ENCODE measurements at regions not wholly inside any gene's neighbourhood (a gene's known extent, or its start where the extent isn't known, plus 50 kb on each side); places are given as distances from the start of the nearest gene placed in this dataset.

DNA sequence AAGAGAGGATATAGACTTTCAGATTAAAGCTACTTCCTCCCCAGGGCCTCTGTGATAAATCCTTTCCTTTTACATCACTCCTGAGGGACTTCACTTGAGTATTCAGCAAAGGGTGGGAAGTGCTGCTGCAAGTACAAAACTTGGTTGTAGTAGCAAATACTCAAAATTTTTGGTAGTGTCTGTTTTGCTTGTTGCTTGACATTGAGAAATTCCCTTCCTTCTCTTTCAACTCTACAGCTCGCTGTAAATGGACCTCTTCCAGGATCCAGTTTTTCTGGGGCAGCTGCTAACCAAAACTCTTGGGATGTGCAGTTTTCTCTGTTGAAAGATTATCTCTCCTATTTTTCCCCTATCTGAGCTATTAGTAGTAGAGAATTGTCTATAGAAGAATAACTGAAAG, 472.0 kb downstream of the CD109 start:
- Histone ChIP-seq H3K9me3 (ENCODE audit: low read length) (no peaks in the 10 kb centered on the region), H3K4me1 (ENCODE audit: insufficient read depth, low read length, poor library complexity, severe bottlenecking) (no peaks in the 10 kb centered on the region), H3K79me2 (ENCODE audit: insufficient read depth, low read depth, low read length) (no peaks in the 10 kb centered on the region), H3K4me2 (ENCODE audit: low read length) (no peak overlapping the region), H3K4me3 (ENCODE audit: low read depth, low read length, poor library complexity, severe bottlenecking) (no peak overlapping the region), H3K36me3 (ENCODE audit: insufficient read depth, low read length) (no peaks in the 10 kb centered on the region), H3K27ac (ENCODE audit: low read depth, low read length, poor library complexity, severe bottlenecking) (no peak overlapping the region), H3K9me2 (ENCODE audit: insufficient read depth, low read length) (no peaks in the 10 kb centered on the region), H2AFZ (ENCODE audit: low read length) (no peak overlapping the region), H4K20me1 (ENCODE audit: insufficient read depth, low read length) (no peaks in the 10 kb centered on the region)
- no peak for DNase-seq (ENCODE audit: low spot score)
- ChIA-PET POLR2A (interaction anchor here (0.6 to 1.1 kb wide), 4 partner anchors 9 to 405 kb away, joined by 3 to 5 read pairs (median 3); no protein-coding TSS in a partner anchor), CTCF (ENCODE audit: unreplicated experiment) (no interaction called here)
- no TSS peak for BruUV-seq (replicated peaks)
- intact Hi-C loops (cut with micrococcal nuclease; ENCODE audit: unreplicated experiment): no loop called here
- TF ChIP-seq, protein P1, sequence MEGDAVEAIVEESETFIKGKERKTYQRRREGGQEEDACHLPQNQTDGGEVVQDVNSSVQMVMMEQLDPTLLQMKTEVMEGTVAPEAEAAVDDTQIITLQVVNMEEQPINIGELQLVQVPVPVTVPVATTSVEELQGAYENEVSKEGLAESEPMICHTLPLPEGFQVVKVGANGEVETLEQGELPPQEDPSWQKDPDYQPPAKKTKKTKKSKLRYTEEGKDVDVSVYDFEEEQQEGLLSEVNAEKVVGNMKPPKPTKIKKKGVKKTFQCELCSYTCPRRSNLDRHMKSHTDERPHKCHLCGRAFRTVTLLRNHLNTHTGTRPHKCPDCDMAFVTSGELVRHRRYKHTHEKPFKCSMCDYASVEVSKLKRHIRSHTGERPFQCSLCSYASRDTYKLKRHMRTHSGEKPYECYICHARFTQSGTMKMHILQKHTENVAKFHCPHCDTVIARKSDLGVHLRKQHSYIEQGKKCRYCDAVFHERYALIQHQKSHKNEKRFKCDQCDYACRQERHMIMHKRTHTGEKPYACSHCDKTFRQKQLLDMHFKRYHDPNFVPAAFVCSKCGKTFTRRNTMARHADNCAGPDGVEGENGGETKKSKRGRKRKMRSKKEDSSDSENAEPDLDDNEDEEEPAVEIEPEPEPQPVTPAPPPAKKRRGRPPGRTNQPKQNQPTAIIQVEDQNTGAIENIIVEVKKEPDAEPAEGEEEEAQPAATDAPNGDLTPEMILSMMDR (conservative IDR thresholded peaks at IDR 0.05; ENCODE audit: low read length): no peak
- TF ChIP-seq EZH2phosphoT487 (IDR thresholded peaks at IDR 0.05; ENCODE audit: borderline replicate concordance, low read depth, low read length): no peak

DNA sequence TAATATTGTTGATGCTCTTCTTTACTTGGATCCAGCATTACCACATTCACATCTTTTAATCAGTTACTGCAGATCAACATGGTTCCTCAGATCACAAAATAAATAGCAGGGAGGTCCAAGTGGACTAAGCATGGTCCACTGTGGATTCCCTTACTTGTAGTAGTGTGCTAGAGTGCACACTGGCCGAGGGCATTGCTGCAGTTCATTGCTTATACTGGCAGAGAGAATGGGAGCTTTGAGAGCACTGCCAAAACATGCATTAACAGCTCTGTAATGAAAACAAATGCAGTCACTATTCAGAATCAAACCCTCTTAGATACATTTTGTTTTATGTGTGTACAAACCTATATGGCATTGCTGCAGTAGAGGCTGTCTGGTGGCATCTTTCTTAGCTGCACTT, 471.5 kb downstream of the CD109 start:
- Histone ChIP-seq H3K27ac (ENCODE audit: low read depth, low read length, poor library complexity, severe bottlenecking) (no peak overlapping the region), H3K9me2 (ENCODE audit: insufficient read depth, low read length) (no peaks in the 10 kb centered on the region), H3K9me3 (ENCODE audit: low read length) (no peaks in the 10 kb centered on the region), H3K36me3 (ENCODE audit: insufficient read depth, low read length) (no peaks in the 10 kb centered on the region), H3K79me2 (ENCODE audit: insufficient read depth, low read depth, low read length) (no peaks in the 10 kb centered on the region), H2AFZ (ENCODE audit: low read length) (no peak overlapping the region), H3K4me2 (ENCODE audit: low read length) (no peak overlapping the region), H3K4me1 (ENCODE audit: insufficient read depth, low read length, poor library complexity, severe bottlenecking) (no peaks in the 10 kb centered on the region), H3K4me3 (ENCODE audit: low read depth, low read length, poor library complexity, severe bottlenecking) (no peak overlapping the region), H4K20me1 (ENCODE audit: insufficient read depth, low read length) (no peaks in the 10 kb centered on the region)
- ChIA-PET POLR2A (interaction anchor here (0.6 to 1.1 kb wide), 4 partner anchors 9 to 404 kb away, joined by 3 to 5 read pairs (median 3); no protein-coding TSS in a partner anchor), CTCF (ENCODE audit: unreplicated experiment) (no interaction called here)
- TF ChIP-seq, protein P1 (conservative IDR thresholded peaks at IDR 0.05; ENCODE audit: low read length): no peak
- TF ChIP-seq EZH2phosphoT487 (IDR thresholded peaks at IDR 0.05; ENCODE audit: borderline replicate concordance, low read depth, low read length): no peak
- DNase-seq (ENCODE audit: low spot score): no peak
- intact Hi-C loops (cut with micrococcal nuclease; ENCODE audit: unreplicated experiment): no loop called here
- no TSS peak for BruUV-seq (replicated peaks)

DNA sequence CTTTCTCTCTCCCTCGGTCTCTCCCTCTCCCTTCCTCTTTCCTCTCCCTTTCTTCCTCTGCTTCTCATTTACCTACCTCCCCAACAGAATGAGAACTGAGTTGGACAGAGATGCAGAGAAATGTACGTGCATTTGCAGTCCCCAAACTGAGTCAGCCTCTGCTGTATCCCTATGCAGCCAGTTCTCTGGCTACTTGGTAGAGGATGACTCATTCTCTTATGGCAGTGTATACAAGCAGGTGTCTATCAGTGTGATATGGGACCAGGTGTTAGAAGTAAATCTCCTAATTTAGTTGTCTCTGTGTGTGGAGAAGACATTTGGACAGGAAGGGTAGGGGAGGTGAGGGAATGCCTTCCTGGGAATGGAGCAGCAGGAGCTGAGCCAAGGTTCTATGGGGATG, 470.8 kb downstream of the CD109 start:
- intact Hi-C loops (cut with micrococcal nuclease; ENCODE audit: unreplicated experiment): no loop called here
- no peak for DNase-seq (ENCODE audit: low spot score)
- POLR2A ChIA-PET: no interaction called here
- Histone ChIP-seq H3K4me2 (ENCODE audit: low read length) (no peak overlapping the region), H4K20me1 (ENCODE audit: insufficient read depth, low read length) (no peaks in the 10 kb centered on the region), H2AFZ (ENCODE audit: low read length) (no peak overlapping the region), H3K27ac (ENCODE audit: low read depth, low read length, poor library complexity, severe bottlenecking) (no peak overlapping the region), H3K9me2 (ENCODE audit: insufficient read depth, low read length) (no peaks in the 10 kb centered on the region), H3K9me3 (ENCODE audit: low read length) (no peaks in the 10 kb centered on the region), H3K4me1 (ENCODE audit: insufficient read depth, low read length, poor library complexity, severe bottlenecking) (no peaks in the 10 kb centered on the region), H3K4me3 (ENCODE audit: low read depth, low read length, poor library complexity, severe bottlenecking) (no peak overlapping the region), H3K36me3 (ENCODE audit: insufficient read depth, low read length) (no peaks in the 10 kb centered on the region), H3K79me2 (ENCODE audit: insufficient read depth, low read depth, low read length) (no peaks in the 10 kb centered on the region)
- BruUV-seq (replicated peaks): no TSS peak
- CTCF ChIA-PET (ENCODE audit: unreplicated experiment): no interaction called here
- TF ChIP-seq, protein P1 (conservative IDR thresholded peaks at IDR 0.05; ENCODE audit: low read length): no peak
- no peak for TF ChIP-seq EZH2phosphoT487 (IDR thresholded peaks at IDR 0.05; ENCODE audit: borderline replicate concordance, low read depth, low read length)
